HG02938 (cell line): ENCODE measurements at regions not wholly inside any gene's neighbourhood (a gene's known extent, or its start where the extent isn't known, plus 50 kb on each side); places are given as distances from the start of the nearest gene placed in this dataset.

Experiments
- ATAC-seq: cut with Tn5 transposase; IDR thresholded peaks from one replicate; pipeline ENCODE4 v1.9.1; 2021; ENCODE audit warnings: mild to moderate bottlenecking, moderate library complexity; ENCODE audit not compliant: unreplicated experiment

GRCh38 chr17:68812876-68813584 lies 142.2 kb downstream of the ABCA8 start:
- no peak for ATAC-seq

DNA sequence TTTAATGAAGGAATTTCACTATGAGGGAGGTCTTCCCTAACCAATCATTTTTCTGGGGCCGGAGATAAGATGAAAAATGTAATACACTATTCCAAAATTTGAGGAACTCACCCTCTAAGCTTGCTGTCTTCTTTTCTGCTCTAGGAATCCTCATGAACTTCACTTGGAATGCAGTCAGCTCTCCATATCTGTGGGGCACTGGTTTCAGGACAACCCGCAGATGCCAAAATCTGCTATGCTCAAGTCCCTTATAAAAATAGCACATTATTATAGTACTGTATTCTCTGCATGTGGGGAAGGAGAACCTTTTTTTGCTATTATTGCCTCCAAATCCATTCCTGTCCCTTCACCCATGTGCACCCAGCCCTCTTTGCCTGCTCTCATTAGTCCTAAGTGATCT lies 146.0 kb downstream of the ABCA8 start:
- no peak for ATAC-seq

DNA sequence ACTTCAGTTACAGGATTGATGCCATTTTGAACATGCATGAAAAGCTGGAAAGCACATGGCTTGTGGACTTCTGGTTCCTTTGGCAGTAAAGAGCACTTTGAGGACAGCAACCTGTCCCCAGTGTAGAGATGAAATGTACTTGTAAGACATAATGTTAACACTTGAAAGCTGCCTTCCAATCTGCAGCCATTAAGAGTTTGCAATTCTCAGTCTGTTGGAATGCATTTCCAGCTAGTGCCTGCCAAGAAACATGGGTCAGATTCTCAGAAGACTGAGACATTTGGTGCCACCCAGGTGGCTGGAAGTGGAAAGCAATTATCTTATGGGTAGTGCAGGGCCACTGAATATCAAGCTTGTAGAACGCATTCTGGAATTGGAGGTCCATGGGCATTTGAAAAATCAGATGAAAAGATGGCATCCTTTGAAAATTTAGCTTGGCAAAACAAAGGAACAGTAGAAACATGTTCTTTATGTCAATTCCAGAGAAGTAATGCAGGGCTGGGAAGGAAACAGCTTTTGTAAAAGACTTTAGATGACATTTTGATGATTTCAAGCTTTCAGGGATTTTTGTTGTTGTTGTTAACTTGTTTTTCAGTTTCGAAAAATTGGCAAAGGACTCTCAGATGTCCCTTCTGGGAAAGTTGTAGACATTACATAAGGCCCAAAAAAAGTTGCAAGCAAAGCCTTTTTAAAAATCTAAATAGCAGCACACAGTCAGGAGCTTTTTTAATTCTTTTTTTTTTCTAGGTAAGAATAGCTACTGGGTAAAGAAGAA lies 147.0 kb downstream of the ABCA8 start:
- ATAC-seq = no peak

DNA sequence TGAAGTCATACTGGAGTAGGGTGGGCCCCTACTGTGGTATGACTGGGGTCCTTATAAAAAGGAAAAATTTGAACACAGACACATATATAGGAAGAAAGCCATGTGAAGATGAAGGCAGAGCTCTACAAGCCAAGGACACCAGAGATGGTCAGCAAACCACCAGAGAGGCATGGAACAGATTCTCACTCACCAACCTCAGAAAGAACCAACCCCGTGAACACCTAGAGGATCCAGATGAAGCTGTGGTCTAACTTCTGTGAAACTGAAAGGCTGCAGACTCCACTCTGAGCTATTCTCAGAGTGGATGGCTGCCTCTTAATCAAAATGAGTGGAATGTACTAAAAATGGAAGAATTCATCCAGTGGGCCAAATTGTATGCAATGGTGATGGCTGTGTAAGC lies 149.6 kb downstream of the ABCA8 start:
- no peak for ATAC-seq

DNA sequence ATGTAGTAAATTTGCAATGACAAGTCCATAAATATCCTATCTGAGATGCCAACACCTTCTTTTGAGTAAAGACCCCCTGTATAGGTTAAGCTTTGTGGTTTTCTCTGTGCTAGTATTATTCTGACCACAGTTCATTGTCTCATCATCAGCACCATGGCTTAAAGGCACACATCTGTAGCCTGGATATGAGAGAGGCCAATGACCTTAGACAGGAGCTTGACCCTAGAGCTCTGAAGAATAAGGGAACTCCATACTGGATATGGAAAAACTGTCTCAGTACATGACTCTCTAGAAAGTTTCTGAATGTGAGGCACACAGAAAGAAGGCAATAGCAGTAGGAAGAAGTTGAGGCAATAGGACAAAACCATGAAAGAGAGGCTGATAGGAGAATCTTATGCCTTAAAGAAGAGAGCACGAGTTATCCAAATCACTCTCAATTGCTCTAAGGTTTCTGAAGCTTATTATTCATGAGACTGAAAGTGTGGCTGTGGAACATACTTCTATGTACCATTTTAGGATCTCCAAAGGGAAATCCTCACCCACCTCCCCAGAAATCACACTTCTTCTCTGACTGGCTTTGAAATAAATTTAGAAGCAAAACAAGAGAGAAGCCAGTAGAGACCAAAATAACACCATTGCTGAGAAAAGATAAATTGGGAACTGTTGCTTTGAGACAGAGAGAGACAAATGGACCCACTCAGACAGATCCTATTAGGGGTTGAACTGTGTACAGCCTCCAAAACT lies 150.2 kb downstream of the ABCA8 start:
- ATAC-seq = no peak

DNA sequence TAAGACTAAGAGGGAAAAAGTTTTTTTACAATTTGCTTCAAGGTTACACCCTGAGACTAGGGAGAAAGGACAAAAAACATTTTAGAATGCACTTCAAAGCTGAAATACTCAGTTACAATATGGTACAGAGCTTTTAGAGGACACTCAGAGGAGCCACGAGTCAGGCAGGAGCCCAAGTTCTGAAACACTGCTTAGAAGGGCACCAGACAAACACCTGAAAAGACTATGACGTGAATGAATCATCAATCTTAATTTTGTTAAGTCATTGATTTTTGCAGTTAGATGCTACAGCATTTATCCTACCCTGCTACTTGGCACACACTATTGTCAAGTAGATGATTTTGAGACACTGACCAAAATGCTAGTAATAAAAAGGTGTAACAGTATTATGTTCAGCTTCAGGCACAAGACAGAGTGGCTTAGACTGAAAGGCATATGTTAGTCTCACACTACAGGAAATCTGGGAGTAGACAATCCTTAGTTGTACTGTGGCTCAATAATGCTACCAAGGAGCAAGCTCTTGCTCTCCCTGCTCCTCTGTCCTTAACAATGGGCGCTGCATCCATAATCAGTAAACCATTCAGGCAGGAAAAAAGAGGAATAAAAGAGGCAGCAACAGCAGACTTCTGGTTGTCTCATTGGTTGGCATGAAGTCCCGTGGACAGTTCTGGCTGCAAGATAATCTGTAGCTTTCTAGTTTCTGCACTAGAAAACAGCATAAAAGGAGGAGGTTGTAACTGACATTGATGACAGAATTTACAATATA lies 151.8 kb downstream of the ABCA8 start:
- ATAC-seq = no peak

GRCh38 chr17:68801335-68802247 lies 153.6 kb downstream of the ABCA8 start:
- no peak for ATAC-seq

- no peak for ATAC-seq
Observed at GRCh38 chr17:68800751-68801150, 154.4 kb downstream of the ABCA8 start.

DNA sequence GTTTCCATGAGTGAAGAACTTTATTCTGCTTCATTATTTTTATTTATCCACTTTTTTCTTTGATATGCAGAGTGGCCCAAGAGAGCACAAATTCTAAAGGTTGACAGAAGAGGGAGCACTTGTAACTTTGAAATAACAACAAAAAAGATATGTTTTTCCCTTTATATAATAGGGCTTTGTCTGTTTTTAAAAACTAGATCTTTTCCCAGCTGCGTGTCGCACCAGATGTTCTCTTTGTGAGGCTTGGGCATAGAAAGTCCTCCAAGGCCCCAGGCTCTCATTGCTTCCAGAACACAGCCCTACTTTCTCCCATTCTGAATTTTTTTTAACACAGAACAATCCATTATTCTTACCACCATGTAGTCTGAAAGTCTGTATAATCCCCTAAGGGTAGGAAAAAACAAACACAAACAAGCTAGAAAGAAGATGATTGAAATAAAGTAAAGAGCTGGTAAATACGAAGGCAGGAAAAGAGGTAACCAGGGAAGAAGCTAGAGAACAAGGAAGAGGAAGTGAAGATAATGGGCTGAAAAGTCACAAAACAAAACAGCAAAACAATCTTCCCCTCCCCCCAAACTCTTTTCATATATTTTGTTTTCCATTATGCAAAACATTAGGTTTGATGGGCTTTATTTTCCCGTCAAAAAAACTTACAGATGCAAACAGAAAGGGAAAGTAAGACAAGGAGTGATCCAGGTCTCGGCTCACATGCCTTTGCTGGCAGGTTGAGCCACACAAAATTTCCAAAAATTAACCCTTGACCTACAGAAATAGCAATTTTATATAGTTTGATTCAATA lies 160.4 kb downstream of the ABCA8 start:
- ATAC-seq = no peak

GRCh38 chr17:68792873-68793272 lies 162.3 kb downstream of the ABCA8 start:
- no peak for ATAC-seq

GRCh38 chr17:68792042-68792685 lies 163.0 kb downstream of the ABCA8 start:
- no peak for ATAC-seq

- no peak for ATAC-seq
Observed at GRCh38 chr17:68790931-68791330, 164.3 kb downstream of the ABCA8 start.

DNA sequence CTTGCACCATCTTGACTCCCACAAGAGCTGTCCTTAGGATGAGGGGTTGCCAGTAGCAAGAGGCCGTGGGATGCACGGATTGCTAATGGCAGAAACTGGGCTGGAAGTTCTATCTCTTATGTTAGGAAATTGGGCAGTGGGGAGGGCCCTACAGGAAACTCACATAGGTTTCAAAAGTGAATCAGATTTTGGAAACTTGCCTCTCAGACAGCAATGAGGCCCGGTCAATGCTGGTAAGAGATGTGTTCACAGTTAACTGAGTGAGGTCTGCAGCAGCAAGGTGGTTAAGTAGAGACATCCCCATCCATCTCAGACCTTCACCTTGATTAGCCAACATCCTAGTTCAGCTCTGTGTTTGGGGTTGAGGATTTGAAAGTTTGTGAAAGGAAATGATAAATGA lies 164.7 kb downstream of the ABCA8 start:
- ATAC-seq = no peak

DNA sequence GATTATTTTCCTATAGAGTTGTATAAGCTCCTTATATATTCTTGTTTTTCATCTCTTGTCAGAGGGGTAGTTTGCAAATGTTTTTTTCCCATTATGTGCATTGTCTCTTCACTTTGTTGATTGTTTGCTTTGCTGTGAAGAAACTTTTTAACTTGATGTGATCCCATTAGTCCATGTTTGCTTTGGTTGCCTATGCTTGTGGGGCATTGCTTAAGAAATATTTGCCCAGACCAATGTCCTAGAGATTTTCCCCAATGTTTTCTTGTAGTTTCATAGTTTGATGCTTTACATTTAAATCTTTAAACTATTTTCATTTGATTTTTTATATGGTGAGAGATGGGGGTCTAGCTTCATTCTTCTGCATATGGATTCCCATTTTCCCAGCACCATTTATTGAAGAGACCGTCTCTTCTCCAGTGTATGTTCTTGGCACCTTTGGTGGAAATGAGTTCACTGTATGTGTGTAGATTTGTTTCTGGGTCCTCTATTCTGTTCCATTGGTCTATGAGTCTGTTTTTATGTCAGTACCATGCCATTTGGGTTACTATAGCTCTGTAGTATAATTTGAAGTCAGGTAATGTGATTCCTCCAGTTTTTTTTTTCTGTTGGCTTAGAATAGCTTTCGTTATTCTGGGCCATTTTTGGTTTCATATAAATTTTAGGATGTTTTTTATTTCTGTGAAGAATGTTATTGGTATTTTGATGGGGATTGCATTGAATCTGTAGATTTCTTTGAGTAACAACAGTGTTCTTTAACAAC lies 165.8 kb downstream of the ABCA8 start:
- ATAC-seq = no peak

GRCh38 chr17:68785565-68786486 lies 169.4 kb downstream of the ABCA8 start:
- no peak for ATAC-seq

DNA sequence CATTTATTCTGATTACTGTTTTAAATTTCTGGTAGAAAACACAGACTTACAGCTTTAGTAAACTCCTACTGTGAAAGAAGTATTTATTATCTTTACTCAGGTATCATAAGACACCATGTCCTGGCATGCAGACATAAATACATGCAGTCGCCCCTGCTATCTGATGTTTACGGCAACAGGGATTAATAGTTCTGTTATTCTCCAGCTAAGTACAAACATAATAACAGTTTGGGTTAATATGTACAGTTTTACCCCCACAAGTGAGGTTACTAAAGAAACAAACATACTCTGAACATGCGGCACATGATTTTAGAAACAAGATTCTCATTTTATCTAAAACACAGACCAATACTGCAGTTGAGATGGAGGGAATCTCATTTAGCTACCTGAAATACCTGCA lies 170.8 kb downstream of the ABCA8 start:
- no peak for ATAC-seq

GRCh38 chr17:68783861-68784260 lies 171.3 kb downstream of the ABCA8 start:
- ATAC-seq = no peak
